ENCODE measurements at regions not wholly inside any gene's neighbourhood (a gene's known extent, or its start where the extent isn't known, plus 50 kb on each side); places are given as distances from the start of the nearest gene placed in this dataset.

GRCh38 chr1:229971141-229971540 lies 95.9 kb upstream of the GALNT2 start:
- no peaks in the 10 kb centered on the region for H3K36me3 ChIP-seq (ENCODE audit: control insufficient read depth in 4 of 4, insufficient read depth in 3 of 4, low read depth in 1 of 4, low read length in 3 of 4)
- no peak for DNase-seq (ENCODE audit: low spot score)
- H3K27me3 ChIP-seq (ENCODE audit: control insufficient read depth in 4 of 4, insufficient read depth in 4 of 4, low read length in 3 of 4), result no peaks in the 10 kb centered on the region
- no peaks in the 10 kb centered on the region for H3K4me1 ChIP-seq (ENCODE audit: control insufficient read depth in 4 of 4, insufficient read depth in 4 of 4, low read length in 3 of 4)
- no peak for TF ChIP-seq HNF4G (IDR thresholded peaks at IDR 0.05)
- TF ChIP-seq RAD21 (IDR thresholded peaks at IDR 0.05), result no peak
- TF ChIP-seq JUND (IDR thresholded peaks at IDR 0.05), result no peak
- H3K9me3 ChIP-seq (ENCODE audit: control insufficient read depth in 4 of 4, low read length in 3 of 4), result peaks cover 1 to 4% (median 3%) of the 10 kb centered on the region in 4 donors
- no peak overlapping the region for H3K9ac ChIP-seq (ENCODE audit: low read depth in 1 of 2, low read length in 2 of 2)
- no peak overlapping the region for H3K27ac ChIP-seq (ENCODE audit: low read depth in 1 of 2, low read length in 2 of 2)
- WGBS, result 95% methylated on average over 13 of the region's 13 CpGs
- no peak overlapping the region for H3K4me3 ChIP-seq (ENCODE audit: low read depth in 1 of 3, low read length in 3 of 3)

- Histone ChIP-seq H3K9me3 (ENCODE audit: control insufficient read depth in 4 of 4, low read length in 3 of 4) (peaks cover 1 to 10% (median 6%) of the 10 kb centered on the region in 4 donors), H3K4me1 (ENCODE audit: control insufficient read depth in 4 of 4, insufficient read depth in 4 of 4, low read length in 3 of 4) (no peaks in the 10 kb centered on the region), H3K9ac (ENCODE audit: low read depth in 1 of 2, low read length in 2 of 2) (no peak overlapping the region), H3K4me3 (ENCODE audit: low read depth in 1 of 3, low read length in 3 of 3) (no peak overlapping the region), H3K36me3 (ENCODE audit: control insufficient read depth in 4 of 4, insufficient read depth in 3 of 4, low read depth in 1 of 4, low read length in 3 of 4) (no peaks in the 10 kb centered on the region), H3K27ac (ENCODE audit: low read depth in 1 of 2, low read length in 2 of 2) (no peak overlapping the region), H3K27me3 (ENCODE audit: control insufficient read depth in 4 of 4, insufficient read depth in 4 of 4, low read length in 3 of 4) (no peaks in the 10 kb centered on the region)
- peak; percentile 18 to 63 for TF ChIP-seq RAD21 (IDR thresholded peaks at IDR 0.05)
- TF ChIP-seq ATF3 (IDR thresholded peaks at IDR 0.05), result no peak
- no peak for TF ChIP-seq NR2F2 (IDR thresholded peaks at IDR 0.05)
- peak; percentile 10 for TF ChIP-seq CTCF (IDR thresholded peaks at IDR 0.05; ENCODE audit: low read depth, low read length, missing input control)
- no peak for TF ChIP-seq REST (IDR thresholded peaks at IDR 0.05)
- DNase-seq (ENCODE audit: low spot score), result no peak
- 83% methylated on average over 9 of the region's 9 CpGs for WGBS
These were observed 94.3 kb upstream of the GALNT2 start for GRCh38 chr1:229972600-229973296.

GRCh38 chr1:229973297-229973612 lies 93.8 kb upstream of the GALNT2 start:
- Histone ChIP-seq H3K27ac (ENCODE audit: low read depth in 1 of 2, low read length in 2 of 2) (no peak overlapping the region), H3K4me3 (ENCODE audit: low read depth in 1 of 3, low read length in 3 of 3) (no peak overlapping the region)
- 94% methylated on average over 4 of the region's 4 CpGs for WGBS
- TF ChIP-seq EGR1 (IDR thresholded peaks at IDR 0.05; ENCODE audit: low read depth in 2 of 2) (no peak), RAD21 (IDR thresholded peaks at IDR 0.05) (no peak), RXRA (IDR thresholded peaks at IDR 0.05) (no peak), GABPA (IDR thresholded peaks at IDR 0.05 in 1 of 2, conservative IDR thresholded peaks at IDR 0.05 in 1 of 2) (no peak), FOXA2 (IDR thresholded peaks at IDR 0.05) (no peak), HNF4G (IDR thresholded peaks at IDR 0.05) (no peak), REST (IDR thresholded peaks at IDR 0.05) (no peak), MAX (IDR thresholded peaks at IDR 0.05) (no peak), CTCF (IDR thresholded peaks at IDR 0.05; ENCODE audit: low read depth, low read length, missing input control) (no peak), YY1 (IDR thresholded peaks at IDR 0.05) (no peak), NR2F2 (IDR thresholded peaks at IDR 0.05) (no peak), SP1 (IDR thresholded peaks at IDR 0.05) (no peak), FOXA1 (IDR thresholded peaks at IDR 0.05) (no peak)

More at GRCh38 chr1:229973297-229973612, 93.8 kb upstream of the GALNT2 start:
- no peaks in the 10 kb centered on the region for H3K4me1 ChIP-seq (ENCODE audit: control insufficient read depth in 4 of 4, insufficient read depth in 4 of 4, low read length in 3 of 4)
- H3K36me3 ChIP-seq (ENCODE audit: control insufficient read depth in 4 of 4, insufficient read depth in 3 of 4, low read depth in 1 of 4, low read length in 3 of 4), result no peaks in the 10 kb centered on the region
- H3K9ac ChIP-seq (ENCODE audit: low read depth in 1 of 2, low read length in 2 of 2), result no peak overlapping the region
- no peak for DNase-seq (ENCODE audit: low spot score)
- H3K27me3 ChIP-seq (ENCODE audit: control insufficient read depth in 4 of 4, insufficient read depth in 4 of 4, low read length in 3 of 4), result no peaks in the 10 kb centered on the region
- peaks cover 1 to 13% (median 7%) of the 10 kb centered on the region in 4 donors for H3K9me3 ChIP-seq (ENCODE audit: control insufficient read depth in 4 of 4, low read length in 3 of 4)

All from liver (tissue), 8 donors.